Upper lobe of left lung (tissue), 6 donors: ENCODE measurements at regions not wholly inside any gene's neighbourhood (a gene's known extent, or its start where the extent isn't known, plus 50 kb on each side); places are given as distances from the start of the nearest gene placed in this dataset.
A peak's percentile ranks its signal among the peaks of the same experiment; 100 is the strongest.

Source experiments
- ATAC-seq, 2 donors: fragments of 200-7000 bp; cut with Tn5 transposase; one replicate each; pipeline ENCODE4 v1.9.1; 2022; ENCODE audit warnings: mild to moderate bottlenecking in 2 of 2, moderate library complexity in 2 of 2; ENCODE audit not compliant: low FRiP score in 2 of 2
- DNase-seq, 2 donors: peaks; one replicate each; pipeline ENCODE4 v3.0.0-alpha.2; 2019 to 2020
- H3K27ac ChIP-seq, 4 donors: fragments of 200-600 bp; sonication (generic); one replicate each; pipeline ENCODE4 v1.5.1; 2016 to 2019
- H3K27me3 ChIP-seq, 4 donors: fragments of 200-600 bp; sonication (generic); one replicate each; pipeline ENCODE4 v1.5.1; 2017 to 2019
- H3K36me3 ChIP-seq, 4 donors: fragments of 200-600 bp; sonication (generic); one replicate each; pipeline ENCODE4 v1.5.1; 2016 to 2019
- H3K4me1 ChIP-seq, 4 donors: fragments of 200-600 bp; sonication (generic); one replicate each; pipeline ENCODE4 v1.5.1; 2018 to 2019
- H3K4me3 ChIP-seq, 4 donors: fragments of 200-600 bp; sonication (generic); one replicate each; pipeline ENCODE4 v1.5.1; 2017 to 2019; ENCODE audit warnings: mild to moderate bottlenecking in 2 of 4, moderate library complexity in 1 of 4
- H3K9me3 ChIP-seq, 4 donors: fragments of 200-600 bp; sonication (generic); one replicate each; pipeline ENCODE4 v1.5.1; 2018 to 2019
- EP300 ChIP-seq, 4 donors: sonication (generic); formaldehyde crosslinking; IDR thresholded peaks; one replicate each; pipeline ENCODE4 v1.5.1; 2017; ENCODE audit warnings: antibody characterized with exemption in 4 of 4, control low read depth in 2 of 4
- POLR2A ChIP-seq, 4 donors: fragments of 450-650 bp; IDR thresholded peaks; one replicate each; pipeline ENCODE4 v1.5.1; 2016 to 2017; ENCODE audit warnings: antibody characterized with exemption in 4 of 4, mild to moderate bottlenecking in 2 of 4
- POLR2AphosphoS5 ChIP-seq, 2 donors: sonication (generic); formaldehyde crosslinking; IDR thresholded peaks; one replicate each; pipeline ENCODE4 v1.5.1; 2017; ENCODE audit warnings: antibody characterized with exemption in 2 of 2
- WGBS, 2 donors: methylation state at CpG; one replicate each; pipeline ENCODE4 v1.1.5; 2017 to 2018; 5-methylcytosine and 5-hydroxymethylcytosine counted together
- TF ChIP-seq, protein P1 (sequence below), 6 experiments: fragments of 450-650 bp in 4 of 6; fragments of 200-600 bp in 2 of 6; sonication (generic) in 2 of 6; IDR thresholded peaks; one replicate each; pipeline ENCODE4 v1.5.1; 2016 to 2019; ENCODE audit warnings: antibody characterized with exemption in 6 of 6
- donor health status: DM: no; HTN: no; CAD: no; lungs with moderate emphysema.
- donor health status: DM: no; HTN: yes; CAD: no; lungs with severe emphysema.

DNA sequence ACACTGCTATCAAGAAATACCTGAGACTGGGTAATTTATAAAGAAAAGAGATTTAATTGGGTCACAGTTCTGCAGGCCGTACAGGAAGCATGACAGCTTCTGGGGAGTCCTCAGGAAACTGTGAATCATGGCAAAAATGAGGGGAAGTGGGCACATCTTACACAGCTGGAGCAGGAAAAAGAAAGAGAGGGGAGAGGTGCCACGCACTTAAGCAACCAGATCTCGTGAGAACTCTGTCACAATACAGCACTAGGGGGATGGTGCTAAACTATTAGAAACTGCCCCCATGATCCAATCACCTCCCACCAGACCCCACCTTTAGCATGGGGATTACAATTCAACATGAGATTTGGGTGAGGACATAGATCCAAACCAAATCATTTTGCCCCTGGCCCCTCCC is 105.5 kb upstream of the CPLX2 start:
- no peak for ATAC-seq
- WGBS, 2 donors, result 25 to 51% methylated on average over 3 of the region's 3 CpGs

DNA sequence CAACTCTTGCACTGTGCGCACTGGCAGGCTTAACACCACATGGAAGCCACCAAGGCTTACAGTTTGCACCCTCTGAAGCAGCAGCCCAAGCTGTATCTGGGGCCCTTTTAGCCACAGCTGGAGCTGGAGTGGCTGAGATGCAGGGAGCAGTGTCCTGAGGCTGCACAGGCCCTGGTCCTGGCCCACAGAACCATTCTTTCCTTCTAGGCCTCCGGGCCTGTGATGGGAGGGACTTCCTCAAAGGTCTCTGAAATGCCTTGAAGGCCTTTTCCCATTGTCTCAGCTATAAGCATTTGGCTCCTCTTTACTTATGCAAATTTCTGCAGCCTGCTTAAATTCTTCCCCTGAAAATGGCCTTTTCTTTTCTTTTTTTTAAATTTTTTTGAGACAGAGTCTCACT is 104.4 kb upstream of the CPLX2 start:
- 81 to 84% methylated on average over 1 to 2 of the region's 2 CpGs for WGBS, 2 donors
- TF ChIP-seq EP300 (IDR thresholded peaks at IDR 0.05) (no peak), POLR2A (IDR thresholded peaks at IDR 0.05) (no peak), POLR2AphosphoS5 (IDR thresholded peaks at IDR 0.05) (no peak)
- TF ChIP-seq, protein P1, sequence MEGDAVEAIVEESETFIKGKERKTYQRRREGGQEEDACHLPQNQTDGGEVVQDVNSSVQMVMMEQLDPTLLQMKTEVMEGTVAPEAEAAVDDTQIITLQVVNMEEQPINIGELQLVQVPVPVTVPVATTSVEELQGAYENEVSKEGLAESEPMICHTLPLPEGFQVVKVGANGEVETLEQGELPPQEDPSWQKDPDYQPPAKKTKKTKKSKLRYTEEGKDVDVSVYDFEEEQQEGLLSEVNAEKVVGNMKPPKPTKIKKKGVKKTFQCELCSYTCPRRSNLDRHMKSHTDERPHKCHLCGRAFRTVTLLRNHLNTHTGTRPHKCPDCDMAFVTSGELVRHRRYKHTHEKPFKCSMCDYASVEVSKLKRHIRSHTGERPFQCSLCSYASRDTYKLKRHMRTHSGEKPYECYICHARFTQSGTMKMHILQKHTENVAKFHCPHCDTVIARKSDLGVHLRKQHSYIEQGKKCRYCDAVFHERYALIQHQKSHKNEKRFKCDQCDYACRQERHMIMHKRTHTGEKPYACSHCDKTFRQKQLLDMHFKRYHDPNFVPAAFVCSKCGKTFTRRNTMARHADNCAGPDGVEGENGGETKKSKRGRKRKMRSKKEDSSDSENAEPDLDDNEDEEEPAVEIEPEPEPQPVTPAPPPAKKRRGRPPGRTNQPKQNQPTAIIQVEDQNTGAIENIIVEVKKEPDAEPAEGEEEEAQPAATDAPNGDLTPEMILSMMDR (IDR thresholded peaks at IDR 0.05), result no peak
- Histone ChIP-seq H3K4me1 (no peaks in the 10 kb centered on the region), H3K27ac (no peak overlapping the region), H3K4me3 (no peak overlapping the region), H3K27me3 (no peaks in the 10 kb centered on the region), H3K36me3 (no peaks in the 10 kb centered on the region), H3K9me3 (peaks cover 0 to 16% (median 4%) of the 10 kb centered on the region in 4 donors)
- DNase-seq, result no peak
- no peak for ATAC-seq

More for the DNA sequence above, 105.5 kb upstream of the CPLX2 start:
- Histone ChIP-seq H3K9me3 (peaks cover 0 to 21% (median 4%) of the 10 kb centered on the region in 4 donors), H3K4me1 (no peaks in the 10 kb centered on the region), H3K27ac (no peak overlapping the region), H3K4me3 (no peak overlapping the region), H3K36me3 (no peaks in the 10 kb centered on the region), H3K27me3 (no peaks in the 10 kb centered on the region)
- TF ChIP-seq EP300 (IDR thresholded peaks at IDR 0.05) (no peak), POLR2A (IDR thresholded peaks at IDR 0.05) (no peak), POLR2AphosphoS5 (IDR thresholded peaks at IDR 0.05) (no peak)
- TF ChIP-seq, protein P1 (IDR thresholded peaks at IDR 0.05), result no peak
- no peak for DNase-seq

DNA sequence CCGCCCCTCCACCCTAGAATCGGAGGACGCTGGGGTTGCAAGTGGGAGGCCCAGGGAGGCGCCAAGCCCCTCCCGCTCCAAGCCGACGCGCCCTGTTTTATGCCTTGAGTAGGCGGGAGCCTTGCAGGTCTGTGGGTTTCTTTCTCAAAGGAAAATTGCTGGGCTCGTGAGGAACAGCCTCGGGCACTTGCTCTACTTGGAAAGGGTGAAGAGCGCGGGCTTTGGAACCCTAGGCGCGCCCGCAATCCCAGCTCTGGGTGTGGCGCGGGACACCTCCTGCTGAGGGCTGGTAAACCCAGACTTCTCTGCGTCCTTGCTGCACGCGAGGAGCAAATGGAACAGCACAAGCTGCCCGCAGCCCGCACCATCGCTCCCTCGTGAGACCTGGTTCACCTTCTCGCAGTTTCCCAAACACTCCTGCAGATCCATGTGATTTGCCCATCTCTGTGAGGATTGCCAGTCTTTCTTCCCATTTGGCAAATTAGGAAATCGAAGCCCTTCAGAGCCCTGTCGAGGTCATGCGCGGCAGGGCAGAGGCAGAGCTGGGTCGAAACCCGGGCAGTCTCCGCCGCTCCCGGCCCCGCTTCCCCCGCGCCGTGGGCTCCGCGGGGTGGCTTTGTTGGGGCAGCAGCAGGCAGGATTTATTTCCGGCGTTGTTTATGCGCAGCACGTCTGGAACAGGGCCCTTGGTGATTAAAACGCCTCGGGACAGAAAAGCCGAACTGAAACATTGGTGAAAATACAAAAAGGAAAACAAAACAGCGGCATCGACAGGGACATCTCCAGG is 98.4 kb upstream of the CPLX2 start:
- no peak overlapping the region for H3K4me3 ChIP-seq
- H3K27me3 ChIP-seq, result peaks cover 0 to 11% (median 5%) of the 10 kb centered on the region in 4 donors
- WGBS, 2 donors, result 8 to 15% methylated on average over 24 to 44 of the region's 50 CpGs
- H3K27ac ChIP-seq, result no peak overlapping the region
- peaks cover 0 to under 1% (median 0%) of the 10 kb centered on the region in 4 donors for H3K9me3 ChIP-seq
- TF ChIP-seq POLR2AphosphoS5 (IDR thresholded peaks at IDR 0.05) (no peak), POLR2A (IDR thresholded peaks at IDR 0.05) (no peak), EP300 (IDR thresholded peaks at IDR 0.05) (no peak)
- TF ChIP-seq, protein P1 (IDR thresholded peaks at IDR 0.05), result no peak
- H3K36me3 ChIP-seq, result no peaks in the 10 kb centered on the region
- DNase-seq, result peak in 1 of 2 donors; percentile 57
- H3K4me1 ChIP-seq, result peaks cover 0 to 6% (median 0%) of the 10 kb centered on the region in 4 donors
- no peak for ATAC-seq

DNA sequence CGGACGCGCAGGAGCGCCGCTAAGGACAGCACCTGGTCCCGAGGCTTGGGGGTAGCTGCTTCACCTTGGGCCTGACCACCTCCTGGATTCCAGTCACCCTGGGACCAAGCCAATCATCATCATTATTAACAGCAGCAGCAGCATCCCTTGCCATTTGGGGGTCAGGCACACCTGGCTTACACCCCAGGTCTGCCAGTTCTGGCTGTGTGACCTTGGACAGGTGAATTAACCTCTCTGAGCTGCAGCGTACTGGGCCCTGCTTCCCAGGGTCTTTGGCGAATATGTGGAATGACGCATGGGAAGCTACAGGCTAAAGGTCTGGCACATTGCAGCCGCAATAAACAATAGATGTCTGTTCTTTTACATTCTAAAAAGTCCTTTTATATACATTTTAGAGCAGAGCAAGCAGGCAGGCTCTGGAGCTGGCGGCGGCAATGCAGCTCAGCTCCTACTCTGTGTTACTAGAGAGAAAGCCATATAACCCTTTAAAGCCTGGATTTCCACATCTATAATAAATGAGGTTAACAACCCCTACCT is 97.8 kb upstream of the CPLX2 start:
- H3K4me3 ChIP-seq, result no peak overlapping the region
- WGBS, 2 donors, result 26 to 35% methylated on average over 10 to 12 of the region's 12 CpGs
- no peak for TF ChIP-seq EP300 (IDR thresholded peaks at IDR 0.05)
- TF ChIP-seq POLR2AphosphoS5 (IDR thresholded peaks at IDR 0.05), result no peak
- TF ChIP-seq, protein P1 (IDR thresholded peaks at IDR 0.05), result no peak
- TF ChIP-seq POLR2A (IDR thresholded peaks at IDR 0.05), result no peak
- peaks cover 0 to 6% (median 0%) of the 10 kb centered on the region in 4 donors for H3K4me1 ChIP-seq
- ATAC-seq (no peak), DNase-seq (no peak)
- no peak overlapping the region for H3K27ac ChIP-seq
- H3K9me3 ChIP-seq, result no peaks in the 10 kb centered on the region
- H3K27me3 ChIP-seq, result peaks cover 0 to 11% (median 5%) of the 10 kb centered on the region in 4 donors
- no peaks in the 10 kb centered on the region for H3K36me3 ChIP-seq
